A673 (cell line): ENCODE measurements at regions not wholly inside any gene's neighbourhood (a gene's known extent, or its start where the extent isn't known, plus 50 kb on each side); places are given as distances from the start of the nearest gene placed in this dataset.

Experiments used
- CTCF ChIP-seq: fragments of 300-800, 200-600 bp; sonication (generic); conservative IDR thresholded peaks from 2 replicates; pipeline ENCODE4 v1.5.1; 2017; ENCODE audit warnings: low read depth, mild to moderate bottlenecking, antibody characterized with exemption, low read length, moderate library complexity, mixed read lengths
- EZH2 ChIP-seq: fragments of 200-600 bp; sonication (generic); IDR thresholded peaks from 2 replicates; pipeline ENCODE4 v1.6.1; 2017; ENCODE audit warnings: borderline replicate concordance, low read depth, mild to moderate bottlenecking, mixed read lengths, antibody characterized with exemption, low read length; ENCODE audit not compliant: poor library complexity, severe bottlenecking

- TF ChIP-seq CTCF (no peak), EZH2 (no peak)
These were observed 75.6 kb upstream of the STAM2 start for GRCh38 chr2:152251211-152251610.
